IMR-90 (cell line): ENCODE measurements at regions not wholly inside any gene's neighbourhood (a gene's known extent, or its start where the extent isn't known, plus 50 kb on each side); places are given as distances from the start of the nearest gene placed in this dataset.

Experiments used
- ATAC-seq: fragments of 200-7000 bp; cut with Tn5 transposase; 2 replicates; pipeline ENCODE4 v1.9.1; 2020; ENCODE audit warnings: low read depth, mild to moderate bottlenecking, moderate library complexity
- BruUV-seq: library from RNA; stranded (reverse); fragments of 400-500 nt; replicated peaks from 2 replicates; lab custom pipeline; 2021; lab: Mats Ljungman, UMichigan
- CTCF ChIA-PET: fragments of 300-600 bp; formaldehyde crosslinking; extraction: SDS; loops from one replicate; lab custom pipeline; 2021; ENCODE audit warnings: antibody characterized with exemption; lab: Yijun Ruan, JAX
- POLR2A ChIA-PET: fragments of 300-600 bp; sonication (Branson Sonifier 250); formaldehyde crosslinking; loops from one replicate; lab custom pipeline; 2022; ENCODE audit warnings: antibody characterized with exemption; ENCODE audit not compliant: unreplicated experiment; lab: Charles Lee
- DNase-seq: peaks from one replicate; pipeline ENCODE4 v3.0.0; 2013
- H2AFZ ChIP-seq: replicated peaks from 2 replicates; pipeline ENCODE3; 2013; ENCODE audit warnings: low read length, mild to moderate bottlenecking; ENCODE audit not compliant: poor library complexity
- H2AK5ac ChIP-seq: 2 replicates; pipeline ENCODE4 v1.6.1; 2013; ENCODE audit warnings: low read depth, low read length, inconsistent platforms
- H2AK9ac ChIP-seq: replicated peaks from 2 replicates; pipeline ENCODE3; 2013; ENCODE audit warnings: mild to moderate bottlenecking, low read depth, low read length, moderate library complexity; ENCODE audit not compliant: poor library complexity
- H2BK120ac ChIP-seq: 2 replicates; pipeline ENCODE4 v1.6.1; 2013; ENCODE audit warnings: low read depth, low read length, inconsistent platforms
- H2BK15ac ChIP-seq: 3 replicates; pipeline ENCODE4 v1.6.1; 2013; ENCODE audit warnings: low read depth, low read length, inconsistent platforms
- H2BK20ac ChIP-seq: 2 replicates; pipeline ENCODE4 v1.6.1; 2013; ENCODE audit warnings: low read depth, mild to moderate bottlenecking, inconsistent platforms, low read length, moderate library complexity
- H2BK5ac ChIP-seq: 2 replicates; pipeline ENCODE4 v1.6.1; 2013; ENCODE audit warnings: mild to moderate bottlenecking, low read depth, low read length, inconsistent platforms; ENCODE audit not compliant: poor library complexity, severe bottlenecking
- H3K14ac ChIP-seq: replicated peaks from 2 replicates; pipeline ENCODE4 v1.6.1; 2013; ENCODE audit warnings: low read depth, low read length, inconsistent platforms
- H3K18ac ChIP-seq: 2 replicates; pipeline ENCODE4 v1.6.1; 2013; ENCODE audit warnings: low read depth, low read length, control low read depth
- H3K23ac ChIP-seq: 2 replicates; pipeline ENCODE4 v1.6.1; 2013; ENCODE audit warnings: low read depth, low read length, inconsistent platforms
- H3K27ac ChIP-seq: 2 replicates; pipeline ENCODE4 v1.5.1; 2013; ENCODE audit warnings: mild to moderate bottlenecking, control low read depth, low read length; ENCODE audit not compliant: insufficient read depth
- H3K27me3 ChIP-seq: 2 replicates; pipeline ENCODE4 v1.6.1; 2013; ENCODE audit warnings: low read length; ENCODE audit not compliant: control insufficient read depth, insufficient read depth
- H3K36me3 ChIP-seq: 2 replicates; pipeline ENCODE4 v1.6.1; 2013; ENCODE audit warnings: low read length, mixed read lengths; ENCODE audit not compliant: control insufficient read depth, insufficient read depth
- H3K4ac ChIP-seq: 2 replicates; pipeline ENCODE4 v1.6.1; 2013; ENCODE audit warnings: low read depth, low read length, inconsistent platforms
- H3K4me1 ChIP-seq: 2 replicates; pipeline ENCODE4 v1.6.1; 2013; ENCODE audit warnings: low read length, mixed read lengths; ENCODE audit not compliant: control insufficient read depth, insufficient read depth
- H3K4me2 ChIP-seq: 2 replicates; pipeline ENCODE4 v1.6.1; 2013; ENCODE audit warnings: low read depth, mild to moderate bottlenecking, control low read depth, low read length, moderate library complexity
- H3K4me3 ChIP-seq: 2 replicates; pipeline ENCODE4 v1.5.1; 2013; ENCODE audit warnings: low read depth, mild to moderate bottlenecking, control low read depth, low read length, moderate library complexity; ENCODE audit not compliant: insufficient read depth
- H3K56ac ChIP-seq: 2 replicates; pipeline ENCODE4 v1.6.1; 2013; ENCODE audit warnings: low read length, inconsistent platforms; ENCODE audit not compliant: insufficient read depth; ENCODE audit errors: extremely low read depth
- H3K79me1 ChIP-seq, 2 experiments: 2 replicates each; pipeline ENCODE4 v1.6.1; 2013; ENCODE audit warnings: low read length in 2 of 2, inconsistent platforms in 1 of 2, low read depth in 1 of 2
- H3K9ac ChIP-seq: 2 replicates; pipeline ENCODE4 v1.6.1; 2013; ENCODE audit warnings: low read depth, low read length, control low read depth
- H3K9me1 ChIP-seq: 2 replicates; pipeline ENCODE4 v1.6.1; 2013; ENCODE audit warnings: low read length, inconsistent platforms; ENCODE audit not compliant: insufficient read depth
- H3K9me3 ChIP-seq: 2 replicates; pipeline ENCODE4 v1.6.1; 2013; ENCODE audit warnings: low read length; ENCODE audit not compliant: control insufficient read depth, insufficient read depth
- H4K20me1 ChIP-seq: 2 replicates; pipeline ENCODE4 v1.6.1; 2013; ENCODE audit warnings: low read length, inconsistent platforms; ENCODE audit not compliant: insufficient read depth
- H4K5ac ChIP-seq: 2 replicates; pipeline ENCODE4 v1.6.1; 2013; ENCODE audit warnings: mild to moderate bottlenecking, low read depth, low read length, control low read depth
- H4K8ac ChIP-seq, 2 experiments: 2 replicates each; pipeline ENCODE4 v1.6.1; 2013; ENCODE audit warnings: low read depth in 2 of 2, low read length in 2 of 2, control low read depth in 1 of 2, inconsistent platforms in 1 of 2
- H4K91ac ChIP-seq: 2 replicates; pipeline ENCODE4 v1.6.1; 2013; ENCODE audit warnings: low read depth, low read length, inconsistent platforms; ENCODE audit not compliant: insufficient read depth
- BHLHE40 ChIP-seq: fragments of 150-350 bp; IDR thresholded peaks from 2 replicates; pipeline ENCODE4 v1.6.1; 2016; ENCODE audit warnings: mild to moderate bottlenecking, low read depth, low read length
- CHD1 ChIP-seq: IDR thresholded peaks from 2 replicates; pipeline ENCODE4 v1.6.1; 2012; ENCODE audit warnings: low read depth, low read length, improper control_type of control experiment
- CTCF ChIP-seq: conservative IDR thresholded peaks from 2 replicates; pipeline ENCODE4 v1.5.1; 2012; ENCODE audit warnings: mild to moderate bottlenecking, low read depth, low read length, improper control_type of control experiment
- ELK1 ChIP-seq: fragments of 150-350 bp; IDR thresholded peaks from 2 replicates; pipeline ENCODE4 v1.6.1; 2016; ENCODE audit warnings: low read depth, mild to moderate bottlenecking, low read length, moderate library complexity, borderline replicate concordance
- MAFK ChIP-seq: IDR thresholded peaks from 2 replicates; pipeline ENCODE4 v1.6.1; 2012; ENCODE audit warnings: low read depth, low read length, improper control_type of control experiment
- MAZ ChIP-seq: IDR thresholded peaks from 2 replicates; pipeline ENCODE4 v1.6.1; 2012; ENCODE audit warnings: low read depth, mild to moderate bottlenecking, low read length, improper control_type of control experiment, moderate library complexity, borderline replicate concordance
- MXI1 ChIP-seq: IDR thresholded peaks from 2 replicates; pipeline ENCODE4 v1.6.1; 2012; ENCODE audit warnings: low read depth, mild to moderate bottlenecking, low read length, moderate library complexity, borderline replicate concordance
- POLR2A ChIP-seq: IDR thresholded peaks from 2 replicates; pipeline ENCODE4 v1.6.1; 2012; ENCODE audit warnings: mild to moderate bottlenecking, low read depth, low read length
- RAD21 ChIP-seq: IDR thresholded peaks from 2 replicates; pipeline ENCODE4 v1.6.1; 2012; ENCODE audit warnings: low read length, improper control_type of control experiment
- RCOR1 ChIP-seq: IDR thresholded peaks from 2 replicates; pipeline ENCODE4 v1.6.1; 2012; ENCODE audit warnings: mild to moderate bottlenecking, low read length, improper control_type of control experiment; ENCODE audit not compliant: insufficient replicate concordance
- RFX5 ChIP-seq: IDR thresholded peaks from 2 replicates; pipeline ENCODE4 v1.8.0; 2012; ENCODE audit warnings: low read depth, mild to moderate bottlenecking, low read length, moderate library complexity
- SMC3 ChIP-seq: fragments of 150-350 bp; IDR thresholded peaks from 2 replicates; pipeline ENCODE4 v1.6.1; 2016; ENCODE audit warnings: low read depth, mild to moderate bottlenecking, antibody characterized with exemption, low read length, moderate library complexity
- USF2 ChIP-seq: fragments of 150-350 bp; IDR thresholded peaks from 2 replicates; pipeline ENCODE4 v1.6.1; 2017; ENCODE audit warnings: mild to moderate bottlenecking, antibody characterized with exemption, low read length, low read depth
- dilution Hi-C: fragments of 300-500 bp; cut with HindIII; formaldehyde crosslinking; loops from one replicate; pipeline ENCODE4 v1.14.3; 2018; ENCODE audit warnings: low sequenced_read_pairs; ENCODE audit not compliant: unreplicated experiment
- in situ Hi-C: fragments of 300-500 bp; cut with MboI; formaldehyde crosslinking; loops from 3 replicates; pipeline ENCODE4 v1.14.3; 2019; ENCODE audit warnings: low sequenced_read_pairs, inconsistent platforms, mixed read lengths
- intact Hi-C: fragments of 100-400 bp; cut with micrococcal nuclease; formaldehyde crosslinking; loops from 2 replicates; pipeline ENCODE4 v1.10.0; 2022

GRCh38 chr16:59848296-59848695 lies 1114.2 kb upstream of the GOT2 start:
- in situ Hi-C loops: no loop called here
- TF ChIP-seq MAZ: no peak
- TF ChIP-seq SMC3: no peak
- no peak for TF ChIP-seq ELK1
- no peak for TF ChIP-seq CTCF
- TF ChIP-seq BHLHE40: no peak
- no peak for TF ChIP-seq USF2
- TF ChIP-seq RAD21: no peak
- TF ChIP-seq CHD1: no peak
- TF ChIP-seq MXI1: no peak
- no peak for TF ChIP-seq POLR2A
- no peak for TF ChIP-seq MAFK
- TF ChIP-seq RFX5: no peak
- TF ChIP-seq RCOR1: no peak
- no peak overlapping the region for H4K5ac ChIP-seq

More at GRCh38 chr16:59848296-59848695, 1114.2 kb upstream of the GOT2 start:
- Histone ChIP-seq H2AK5ac (no peak overlapping the region), H3K4me3 (no peak overlapping the region), H2BK20ac (no peak overlapping the region), H3K27me3 (no peaks in the 10 kb centered on the region), H3K18ac (no peak overlapping the region), H3K23ac (no peak overlapping the region), H3K9me3 (no peaks in the 10 kb centered on the region), H3K27ac (no peak overlapping the region), H2BK120ac (no peak overlapping the region), H4K91ac (no peak overlapping the region), H3K9ac (no peak overlapping the region), H2BK15ac (no peak overlapping the region), H2AK9ac (no peak overlapping the region), H3K36me3 (no peaks in the 10 kb centered on the region), H3K56ac (no peak overlapping the region), H3K4me1 (no peaks in the 10 kb centered on the region), H4K8ac (no peak overlapping the region), H3K14ac (no peak overlapping the region), H4K20me1 (no peaks in the 10 kb centered on the region), H2AFZ (no peak overlapping the region), H3K9me1 (no peaks in the 10 kb centered on the region), H3K79me1 (no peaks in the 10 kb centered on the region), H3K4ac (no peak overlapping the region), H2BK5ac (no peak overlapping the region), H3K4me2 (no peak overlapping the region)
- ChIA-PET CTCF (no interaction called here), POLR2A (no interaction called here)
- DNase-seq (no peak), ATAC-seq (no peak)
- intact Hi-C loops (no loop called here), dilution Hi-C loops (no loop called here)
- BruUV-seq: no TSS peak
